ENCODE measurements at regions not wholly inside any gene's neighbourhood (a gene's known extent, or its start where the extent isn't known, plus 50 kb on each side); places are given as distances from the start of the nearest gene placed in this dataset.
A peak's percentile ranks its signal among the peaks of the same experiment; 100 is the strongest.

GRCh38 chr2:146077156-146077555 lies 1557.2 kb upstream of the ZEB2 start:
- TF ChIP-seq, protein P1, sequence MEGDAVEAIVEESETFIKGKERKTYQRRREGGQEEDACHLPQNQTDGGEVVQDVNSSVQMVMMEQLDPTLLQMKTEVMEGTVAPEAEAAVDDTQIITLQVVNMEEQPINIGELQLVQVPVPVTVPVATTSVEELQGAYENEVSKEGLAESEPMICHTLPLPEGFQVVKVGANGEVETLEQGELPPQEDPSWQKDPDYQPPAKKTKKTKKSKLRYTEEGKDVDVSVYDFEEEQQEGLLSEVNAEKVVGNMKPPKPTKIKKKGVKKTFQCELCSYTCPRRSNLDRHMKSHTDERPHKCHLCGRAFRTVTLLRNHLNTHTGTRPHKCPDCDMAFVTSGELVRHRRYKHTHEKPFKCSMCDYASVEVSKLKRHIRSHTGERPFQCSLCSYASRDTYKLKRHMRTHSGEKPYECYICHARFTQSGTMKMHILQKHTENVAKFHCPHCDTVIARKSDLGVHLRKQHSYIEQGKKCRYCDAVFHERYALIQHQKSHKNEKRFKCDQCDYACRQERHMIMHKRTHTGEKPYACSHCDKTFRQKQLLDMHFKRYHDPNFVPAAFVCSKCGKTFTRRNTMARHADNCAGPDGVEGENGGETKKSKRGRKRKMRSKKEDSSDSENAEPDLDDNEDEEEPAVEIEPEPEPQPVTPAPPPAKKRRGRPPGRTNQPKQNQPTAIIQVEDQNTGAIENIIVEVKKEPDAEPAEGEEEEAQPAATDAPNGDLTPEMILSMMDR (conservative IDR thresholded peaks at IDR 0.05; ENCODE audit: low read depth, low read length): no peak
- H3K4me3 ChIP-seq (ENCODE audit: low read depth, low read length): no peak overlapping the region
- DNase-seq (ENCODE audit: low read depth): no peak

DNA sequence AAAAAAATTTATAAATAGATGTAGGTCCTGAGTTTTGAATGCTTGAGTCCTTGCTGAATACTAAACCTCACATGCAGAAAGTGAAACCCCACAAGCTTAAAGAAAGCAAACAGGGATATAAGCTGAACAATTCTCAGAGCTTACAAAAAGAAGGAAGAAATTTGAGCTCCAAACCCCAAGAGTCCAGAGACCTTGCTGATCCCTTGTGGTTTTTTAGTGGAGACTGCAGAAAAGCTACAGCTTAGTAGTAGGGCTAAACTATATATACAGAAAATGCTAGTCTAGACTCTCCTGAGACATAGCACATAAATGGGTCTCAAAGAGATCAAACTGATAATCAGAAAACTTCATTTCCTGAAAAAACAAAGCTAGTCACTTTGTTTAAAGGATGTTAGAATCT lies 1548.1 kb upstream of the ZEB2 start:
- no peak overlapping the region for H3K4me3 ChIP-seq (ENCODE audit: low read depth, low read length)
- TF ChIP-seq, protein P1 (conservative IDR thresholded peaks at IDR 0.05; ENCODE audit: low read depth, low read length): no peak
- DNase-seq (ENCODE audit: low read depth): no peak

GRCh38 chr2:146048141-146048540 lies 1528.2 kb upstream of the ZEB2 start:
- TF ChIP-seq, protein P1 (conservative IDR thresholded peaks at IDR 0.05; ENCODE audit: low read depth, low read length): peak; percentile 14
- no peak overlapping the region for H3K4me3 ChIP-seq (ENCODE audit: low read depth, low read length)
- no peak for DNase-seq (ENCODE audit: low read depth)

DNA sequence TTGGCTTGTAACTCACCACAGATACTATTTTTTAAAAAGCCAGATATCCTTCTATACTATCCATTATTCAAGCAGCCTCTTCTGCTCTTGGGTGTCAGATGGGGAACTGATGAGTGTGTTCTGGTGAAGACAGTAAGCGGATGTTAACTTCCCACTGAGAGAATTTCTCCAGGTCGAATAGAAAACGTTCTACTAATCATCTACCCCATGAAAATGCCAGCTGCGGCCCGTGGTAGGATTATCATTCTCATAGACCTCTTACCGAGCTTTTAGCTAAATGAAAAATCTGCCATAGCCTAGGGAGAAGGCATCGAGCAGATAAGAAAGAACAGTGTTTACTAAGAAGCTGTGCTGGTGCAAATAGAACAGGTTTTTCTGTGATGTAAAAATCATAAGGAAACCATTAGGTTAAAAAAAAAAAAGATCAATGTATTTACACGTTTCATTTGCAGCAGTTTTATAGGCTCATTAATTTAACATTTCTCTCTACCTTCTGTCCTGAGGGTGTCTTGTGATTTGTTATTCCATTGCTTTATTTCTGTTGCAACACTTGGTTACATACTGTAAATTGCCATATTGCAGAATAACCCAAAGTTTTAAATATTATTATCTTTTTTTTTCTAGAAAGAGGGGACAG lies 1521.5 kb upstream of the ZEB2 start:
- no peak for DNase-seq (ENCODE audit: low read depth)
- TF ChIP-seq, protein P1 (conservative IDR thresholded peaks at IDR 0.05; ENCODE audit: low read depth, low read length): no peak
- no peak overlapping the region for H3K4me3 ChIP-seq (ENCODE audit: low read depth, low read length)

DNA sequence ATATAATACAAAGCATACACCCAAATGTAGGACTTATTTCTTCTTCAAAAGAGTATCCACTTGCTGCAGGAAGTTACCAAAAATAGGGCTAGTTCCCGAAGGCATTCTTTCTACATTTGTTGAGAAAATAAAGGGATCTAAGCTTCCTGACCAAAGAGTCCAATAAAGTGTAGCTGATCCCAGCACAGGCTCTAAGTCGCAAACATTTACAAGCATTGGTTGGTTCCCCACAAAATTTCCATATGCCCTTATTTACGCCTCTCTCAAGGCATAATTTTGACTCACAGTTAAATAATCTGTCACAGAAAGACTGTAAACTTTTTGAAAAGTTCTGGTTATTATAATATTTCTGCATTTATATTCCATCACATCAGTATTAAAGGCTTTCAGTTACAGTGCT lies 1520.1 kb upstream of the ZEB2 start:
- no peak for DNase-seq (ENCODE audit: low read depth)
- H3K4me3 ChIP-seq (ENCODE audit: low read depth, low read length): no peak overlapping the region
- TF ChIP-seq, protein P1 (conservative IDR thresholded peaks at IDR 0.05; ENCODE audit: low read depth, low read length): no peak

DNA sequence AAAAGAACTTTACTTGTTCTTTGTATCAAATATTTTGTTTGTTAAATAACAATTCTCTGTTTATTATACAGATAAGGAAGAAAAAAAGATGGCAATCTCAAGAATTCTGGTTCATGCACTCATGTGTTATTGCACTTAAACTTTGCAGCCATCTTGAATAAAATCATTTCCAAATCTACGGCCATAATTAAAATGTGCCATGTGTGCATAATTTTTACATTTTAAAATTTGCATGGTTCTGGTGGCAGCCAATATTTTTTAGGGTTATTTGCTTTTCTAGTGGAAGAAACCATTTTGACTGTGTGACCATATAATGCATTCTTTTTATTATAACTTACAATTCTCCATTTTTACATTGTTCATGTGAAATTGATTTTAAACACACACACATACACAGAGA lies 1518.1 kb upstream of the ZEB2 start:
- TF ChIP-seq, protein P1 (conservative IDR thresholded peaks at IDR 0.05; ENCODE audit: low read depth, low read length): no peak
- no peak for DNase-seq (ENCODE audit: low read depth)
- H3K4me3 ChIP-seq (ENCODE audit: low read depth, low read length): no peak overlapping the region

DNA sequence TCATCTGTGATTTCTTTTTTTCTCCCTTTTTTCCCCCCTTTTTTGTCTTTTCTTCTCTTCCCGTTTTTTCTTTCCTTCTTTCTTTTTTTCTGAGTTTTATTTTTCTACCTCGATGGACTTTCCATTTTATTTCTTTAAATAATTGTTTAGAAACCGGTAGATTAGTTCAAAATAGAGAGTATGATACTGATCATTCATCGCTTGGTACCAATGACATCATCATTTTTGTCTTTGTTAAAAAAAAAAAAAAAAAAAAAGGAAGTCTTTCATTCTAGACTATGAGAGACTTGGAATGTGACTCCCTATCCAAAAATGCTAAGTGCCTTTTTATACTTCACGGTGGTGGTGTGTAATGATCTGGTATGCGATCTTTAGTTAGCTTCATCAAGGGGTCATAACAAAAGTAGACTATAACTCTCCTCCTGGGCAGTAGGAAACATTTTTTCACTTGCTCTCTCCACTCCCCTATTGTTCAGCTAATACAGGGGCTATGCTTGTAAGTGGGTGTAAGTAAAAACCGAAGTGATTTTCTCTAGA lies 1517.5 kb upstream of the ZEB2 start:
- DNase-seq (ENCODE audit: low read depth): no peak
- TF ChIP-seq, protein P1 (conservative IDR thresholded peaks at IDR 0.05; ENCODE audit: low read depth, low read length): no peak
- no peak overlapping the region for H3K4me3 ChIP-seq (ENCODE audit: low read depth, low read length)
